BE2C (cell line): ENCODE measurements at regions not wholly inside any gene's neighbourhood (a gene's known extent, or its start where the extent isn't known, plus 50 kb on each side); places are given as distances from the start of the nearest gene placed in this dataset.

Experiments used
- DNase-seq: peaks from one replicate; pipeline ENCODE4 v3.0.0-alpha.2; 2020
- H3K27me3 ChIP-seq: fragments of 250-450 bp; sonication (Bioruptor Pico); 2 replicates; pipeline ENCODE4 v1.5.1; 2020; ENCODE audit warnings: mild to moderate bottlenecking
- H3K36me3 ChIP-seq: fragments of 250-450 bp; sonication (Bioruptor Pico); 2 replicates; pipeline ENCODE4 v1.5.1; 2020; ENCODE audit warnings: mild to moderate bottlenecking
- H3K4me1 ChIP-seq: fragments of 250-450 bp; sonication (Bioruptor Pico); 2 replicates; pipeline ENCODE4 v1.5.1; 2020
- H3K4me3 ChIP-seq: 2 replicates; pipeline ENCODE4 v1.5.1; 2011; ENCODE audit warnings: low read depth, low read length
- H3K9me3 ChIP-seq: fragments of 250-450 bp; sonication (Bioruptor Pico); 2 replicates; pipeline ENCODE4 v1.5.1; 2020
- CTCF ChIP-seq: IDR thresholded peaks from 2 replicates; pipeline ENCODE4 v1.5.1; 2012; ENCODE audit warnings: mild to moderate bottlenecking, low read depth, low read length

- no peaks in the 10 kb centered on the region for H3K36me3 ChIP-seq
- peaks cover 12% of the 10 kb centered on the region for H3K4me1 ChIP-seq
- no peaks in the 10 kb centered on the region for H3K9me3 ChIP-seq
- H3K4me3 ChIP-seq, result no peak overlapping the region
- H3K27me3 ChIP-seq, result no peaks in the 10 kb centered on the region
- TF ChIP-seq CTCF, result no peak
- DNase-seq, result no peak
Observed at GRCh38 chr1:192925609-192926008, 116.8 kb downstream of the RGS2 start.

DNA sequence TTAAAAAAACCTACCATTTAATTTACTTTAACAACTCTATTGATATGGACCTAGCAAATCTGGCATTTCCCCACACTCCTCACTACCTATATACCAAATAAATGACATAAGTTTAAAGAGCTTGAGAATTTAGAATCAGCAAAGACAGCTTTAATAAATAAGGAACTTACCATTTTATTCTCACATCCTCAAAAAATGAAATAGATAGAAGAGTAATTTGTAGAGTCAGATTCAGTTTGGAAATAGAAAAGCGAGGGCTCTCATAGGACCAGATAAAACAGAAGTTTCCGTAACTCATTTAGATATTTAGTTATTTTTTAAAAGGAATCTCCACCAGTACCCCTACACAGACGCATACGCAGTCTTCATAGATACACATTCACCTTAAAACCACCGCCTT lies 117.9 kb downstream of the RGS2 start:
- Histone ChIP-seq H3K36me3 (no peaks in the 10 kb centered on the region), H3K4me3 (no peak overlapping the region), H3K4me1 (peaks cover 12% of the 10 kb centered on the region), H3K9me3 (no peaks in the 10 kb centered on the region), H3K27me3 (no peaks in the 10 kb centered on the region)
- TF ChIP-seq CTCF, result no peak
- no peak for DNase-seq

GRCh38 chr1:192927496-192927895 lies 118.7 kb downstream of the RGS2 start:
- DNase-seq, result peak; percentile 57
- no peaks in the 10 kb centered on the region for H3K9me3 ChIP-seq
- H3K36me3 ChIP-seq, result no peaks in the 10 kb centered on the region
- no peak overlapping the region for H3K4me3 ChIP-seq
- no peaks in the 10 kb centered on the region for H3K27me3 ChIP-seq
- TF ChIP-seq CTCF, result no peak
- H3K4me1 ChIP-seq, result peaks cover 12% of the 10 kb centered on the region

- Histone ChIP-seq H3K9me3 (no peaks in the 10 kb centered on the region), H3K36me3 (no peaks in the 10 kb centered on the region), H3K4me1 (peaks cover 12% of the 10 kb centered on the region), H3K4me3 (no peak overlapping the region), H3K27me3 (no peaks in the 10 kb centered on the region)
- no peak for TF ChIP-seq CTCF
- no peak for DNase-seq
Observed at GRCh38 chr1:192929597-192929996, 120.8 kb downstream of the RGS2 start.

DNA sequence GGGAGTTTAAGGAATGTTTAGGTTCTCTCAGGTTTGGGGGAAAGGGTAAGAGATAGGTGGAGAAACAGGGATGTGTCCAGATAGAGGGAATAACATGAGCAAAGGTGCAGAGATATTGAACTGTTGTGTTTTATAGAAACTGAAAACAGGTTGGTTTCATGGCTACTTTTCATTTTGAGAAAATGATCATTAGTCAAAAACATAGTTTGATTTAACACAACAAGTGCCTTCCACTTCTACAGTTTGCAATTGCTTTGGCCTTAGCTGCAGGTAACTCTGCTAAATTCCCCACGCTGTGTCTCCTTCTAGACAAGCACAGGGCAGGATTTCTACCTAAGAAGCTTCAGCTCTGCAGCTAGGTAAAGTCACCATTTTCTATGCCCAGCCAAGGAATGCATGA lies 124.9 kb downstream of the RGS2 start:
- H3K4me3 ChIP-seq, result no peak overlapping the region
- no peaks in the 10 kb centered on the region for H3K36me3 ChIP-seq
- no peaks in the 10 kb centered on the region for H3K27me3 ChIP-seq
- TF ChIP-seq CTCF, result no peak
- no peak for DNase-seq
- H3K9me3 ChIP-seq, result no peaks in the 10 kb centered on the region
- H3K4me1 ChIP-seq, result no peaks in the 10 kb centered on the region

DNA sequence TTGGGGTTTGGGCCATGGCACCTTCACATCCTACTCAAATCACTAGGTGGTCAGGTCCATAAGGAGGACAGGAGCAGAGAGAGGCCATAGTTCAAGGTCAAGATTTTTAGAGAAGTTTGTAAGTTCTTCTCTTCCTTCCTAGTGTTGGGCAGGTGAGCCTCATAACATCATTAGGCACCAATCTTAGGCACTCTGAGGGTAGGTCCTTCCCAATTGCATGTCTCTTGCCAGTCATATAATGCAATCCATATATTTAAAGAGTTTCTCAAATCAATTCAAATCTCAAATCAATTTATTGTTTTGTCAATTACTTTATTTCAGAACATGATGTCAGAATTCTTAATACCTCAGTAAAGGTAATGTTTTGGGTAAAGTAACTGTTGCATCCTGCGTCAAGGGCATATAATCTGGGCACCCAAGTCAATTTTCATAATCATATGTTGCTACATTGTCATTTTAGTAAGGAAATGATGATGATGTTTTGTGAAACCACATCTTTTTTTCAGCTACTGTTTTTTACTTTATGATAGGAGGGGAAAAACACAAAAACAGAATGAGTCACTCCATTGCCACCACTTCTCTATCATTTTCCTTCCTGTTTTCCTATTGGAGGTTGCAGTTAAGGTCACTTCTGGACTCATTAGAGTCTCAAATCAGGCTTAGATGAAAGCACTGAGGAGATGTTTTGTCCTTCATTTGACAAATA lies 122.7 kb downstream of the UCHL5 start:
- H3K4me1 ChIP-seq, result no peaks in the 10 kb centered on the region
- no peak for DNase-seq
- no peak for TF ChIP-seq CTCF
- no peaks in the 10 kb centered on the region for H3K27me3 ChIP-seq
- no peak overlapping the region for H3K4me3 ChIP-seq
- H3K9me3 ChIP-seq, result no peaks in the 10 kb centered on the region
- no peaks in the 10 kb centered on the region for H3K36me3 ChIP-seq
